Retinal pigment epithelial cell (primary cell): ENCODE measurements at regions not wholly inside any gene's neighbourhood (a gene's known extent, or its start where the extent isn't known, plus 50 kb on each side); places are given as distances from the start of the nearest gene placed in this dataset.
"Not testable (repeated sequence)": the region's sequence is repeated elsewhere in the genome, so short reads cannot be mapped to it uniquely, and the experiment has no call there.

Source experiments
- DNase-seq: peaks from one replicate; pipeline ENCODE4 v3.0.0-alpha.2; 2010; ENCODE audit warnings: low read depth
- H3K4me3 ChIP-seq: 2 replicates; pipeline ENCODE4 v1.5.1; 2011; ENCODE audit warnings: mild to moderate bottlenecking, low read length, control low read depth, moderate library complexity
- TF ChIP-seq, protein P1 (sequence below): conservative IDR thresholded peaks from 2 replicates; pipeline ENCODE4 v1.5.1; 2011; ENCODE audit warnings: low read depth, low read length, control low read depth, inconsistent platforms

DNA sequence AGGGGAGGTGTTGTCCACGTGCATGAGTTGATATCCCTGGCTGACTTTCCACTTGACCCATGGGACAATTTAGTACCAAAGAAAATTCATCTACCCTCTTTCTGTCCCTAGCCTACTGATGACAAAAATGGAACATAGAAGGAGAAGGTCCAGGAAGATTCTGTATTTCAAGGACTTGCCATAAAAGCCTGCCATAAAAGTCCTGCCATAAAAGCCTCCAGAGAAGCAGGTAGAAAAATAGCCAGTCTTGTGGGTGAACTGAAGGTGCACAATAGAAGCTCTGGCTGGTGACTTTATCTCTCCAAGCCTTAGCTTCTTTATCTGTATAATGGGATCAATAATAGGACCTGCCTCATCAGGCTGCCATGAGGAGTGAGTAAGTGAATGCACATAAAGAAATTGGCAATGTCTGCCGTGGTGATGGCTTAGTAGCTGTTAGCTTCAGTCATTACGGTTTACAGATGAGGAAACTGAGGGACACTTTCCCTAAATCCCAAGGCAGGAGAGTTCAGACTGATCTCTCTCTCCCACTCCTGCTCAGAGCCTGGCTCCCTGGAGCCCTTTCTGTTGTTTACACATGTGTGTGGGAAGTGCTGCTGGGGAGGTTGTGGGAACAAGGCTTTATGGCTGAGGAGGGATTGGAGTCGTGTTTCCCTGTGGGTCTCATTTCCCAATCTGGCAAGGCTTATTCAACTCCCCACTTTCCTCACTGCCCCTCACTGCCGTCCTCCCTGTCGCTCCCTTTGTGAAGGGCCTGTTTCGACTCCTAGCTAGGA lies 101.5 kb downstream of the TRIM43 start:
- DNase-seq, H3K4me3 ChIP-seq: not testable (repeated sequence)

DNA sequence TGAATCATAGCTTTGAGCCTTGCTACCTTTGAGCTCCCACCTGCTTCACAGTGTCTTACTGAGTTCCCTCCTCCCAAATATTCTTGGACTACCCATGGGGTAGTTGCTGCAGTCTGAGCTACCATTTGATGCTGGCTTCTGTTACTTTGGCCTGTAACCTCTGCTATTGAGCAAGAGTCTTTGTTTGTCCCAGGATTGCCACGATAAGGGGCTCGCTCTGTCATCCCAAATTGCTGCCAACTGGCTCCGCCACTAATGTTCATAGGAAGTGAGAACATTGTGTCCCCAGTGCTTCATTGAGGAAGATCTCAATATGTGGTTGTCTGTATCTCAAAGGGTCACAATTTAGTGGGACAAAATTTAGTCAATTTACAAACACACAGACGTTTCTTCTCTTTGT lies 103.8 kb downstream of the TRIM43 start:
- H3K4me3 ChIP-seq: no peak overlapping the region
- no peak for DNase-seq
- TF ChIP-seq, protein P1, sequence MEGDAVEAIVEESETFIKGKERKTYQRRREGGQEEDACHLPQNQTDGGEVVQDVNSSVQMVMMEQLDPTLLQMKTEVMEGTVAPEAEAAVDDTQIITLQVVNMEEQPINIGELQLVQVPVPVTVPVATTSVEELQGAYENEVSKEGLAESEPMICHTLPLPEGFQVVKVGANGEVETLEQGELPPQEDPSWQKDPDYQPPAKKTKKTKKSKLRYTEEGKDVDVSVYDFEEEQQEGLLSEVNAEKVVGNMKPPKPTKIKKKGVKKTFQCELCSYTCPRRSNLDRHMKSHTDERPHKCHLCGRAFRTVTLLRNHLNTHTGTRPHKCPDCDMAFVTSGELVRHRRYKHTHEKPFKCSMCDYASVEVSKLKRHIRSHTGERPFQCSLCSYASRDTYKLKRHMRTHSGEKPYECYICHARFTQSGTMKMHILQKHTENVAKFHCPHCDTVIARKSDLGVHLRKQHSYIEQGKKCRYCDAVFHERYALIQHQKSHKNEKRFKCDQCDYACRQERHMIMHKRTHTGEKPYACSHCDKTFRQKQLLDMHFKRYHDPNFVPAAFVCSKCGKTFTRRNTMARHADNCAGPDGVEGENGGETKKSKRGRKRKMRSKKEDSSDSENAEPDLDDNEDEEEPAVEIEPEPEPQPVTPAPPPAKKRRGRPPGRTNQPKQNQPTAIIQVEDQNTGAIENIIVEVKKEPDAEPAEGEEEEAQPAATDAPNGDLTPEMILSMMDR: no peak

DNA sequence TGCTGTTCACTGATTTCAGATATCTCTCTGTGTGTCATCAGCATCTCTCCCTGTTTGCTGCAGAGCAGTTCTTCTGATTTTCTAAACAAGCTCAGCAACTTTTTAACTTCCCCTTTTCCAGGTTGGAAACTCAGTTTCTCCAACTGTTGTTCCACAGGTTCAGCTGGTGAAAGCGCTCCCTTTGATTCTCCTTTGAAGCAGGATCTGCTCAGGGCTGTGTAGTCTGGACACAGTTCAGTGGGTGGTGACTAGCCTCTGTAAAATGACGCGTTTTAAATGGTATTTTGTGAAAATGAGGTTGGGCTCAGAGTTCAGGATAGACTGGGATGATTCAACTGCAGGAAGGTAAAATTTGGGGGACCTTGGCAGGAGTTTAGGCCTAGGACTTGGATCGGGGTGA lies 106.3 kb downstream of the TRIM43 start:
- TF ChIP-seq, protein P1: no peak
- no peak for DNase-seq
- no peak overlapping the region for H3K4me3 ChIP-seq

DNA sequence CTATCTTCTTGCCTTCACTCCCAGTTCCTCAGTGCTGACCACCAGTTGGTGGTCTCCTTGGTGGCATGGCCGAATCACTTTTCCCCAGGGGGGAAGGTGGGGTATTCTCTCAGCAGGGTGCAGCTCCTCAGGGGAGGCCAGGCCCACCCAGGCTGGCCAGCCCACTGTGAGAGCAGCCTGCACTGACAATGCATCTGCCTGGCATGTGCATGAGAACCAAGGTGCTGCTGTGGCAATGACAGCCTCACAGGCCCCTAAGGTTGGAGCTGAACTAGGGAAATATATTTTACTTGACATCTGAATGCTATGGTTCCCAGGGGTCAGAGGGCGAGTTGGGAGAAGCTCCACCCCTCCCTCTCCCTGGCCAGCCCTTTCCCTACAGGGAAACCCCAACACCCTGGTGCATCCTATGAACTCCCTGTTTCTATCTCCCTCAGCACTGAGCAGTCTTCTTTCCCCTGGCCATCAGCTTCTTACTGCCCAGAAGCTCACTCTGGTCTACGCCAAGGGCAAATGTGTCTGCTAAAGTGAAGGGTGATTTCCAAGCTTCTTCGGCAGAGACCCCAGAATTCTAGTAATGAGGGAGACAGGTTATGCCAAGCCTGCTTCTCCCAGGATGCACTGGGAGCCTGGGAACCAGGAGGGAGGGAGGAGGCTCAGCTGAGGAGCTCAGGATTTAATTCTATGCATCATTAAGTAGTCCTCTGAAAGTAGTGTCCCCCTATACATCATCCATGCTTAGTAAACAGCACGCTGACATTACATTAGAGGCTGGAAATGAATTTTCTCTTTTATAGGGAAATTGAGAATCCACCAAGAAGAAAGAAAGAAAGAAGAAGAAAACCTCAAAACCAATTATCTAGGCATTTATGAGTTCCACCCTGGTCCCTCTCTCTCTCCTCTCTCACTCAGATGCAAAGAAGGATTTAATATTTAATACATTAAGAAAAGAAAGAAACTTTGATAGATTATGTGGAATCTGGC lies 107.7 kb downstream of the TRIM43 start:
- DNase-seq, H3K4me3 ChIP-seq: not testable (repeated sequence)

DNA sequence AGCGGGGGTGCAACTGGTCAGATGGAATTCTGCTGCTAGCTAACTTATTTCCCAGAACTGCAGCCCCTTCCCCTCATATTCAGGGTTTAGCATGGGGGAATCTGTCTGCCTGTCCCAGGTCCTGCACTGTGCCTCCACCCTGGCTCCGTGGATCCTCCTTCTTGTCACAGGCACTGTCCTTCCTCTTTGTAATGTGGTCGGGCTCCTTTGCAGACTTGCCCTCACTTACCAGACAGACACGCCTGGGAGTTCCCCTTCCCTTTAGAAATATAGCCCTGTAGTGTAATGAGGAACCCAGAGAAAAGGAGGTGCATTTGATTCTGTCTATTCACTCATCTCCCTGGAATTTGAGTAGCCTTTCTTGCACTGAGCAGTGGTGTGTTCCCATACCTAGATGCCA lies 108.7 kb downstream of the TRIM43 start:
- no peak for DNase-seq
- TF ChIP-seq, protein P1: no peak
- no peak overlapping the region for H3K4me3 ChIP-seq

DNA sequence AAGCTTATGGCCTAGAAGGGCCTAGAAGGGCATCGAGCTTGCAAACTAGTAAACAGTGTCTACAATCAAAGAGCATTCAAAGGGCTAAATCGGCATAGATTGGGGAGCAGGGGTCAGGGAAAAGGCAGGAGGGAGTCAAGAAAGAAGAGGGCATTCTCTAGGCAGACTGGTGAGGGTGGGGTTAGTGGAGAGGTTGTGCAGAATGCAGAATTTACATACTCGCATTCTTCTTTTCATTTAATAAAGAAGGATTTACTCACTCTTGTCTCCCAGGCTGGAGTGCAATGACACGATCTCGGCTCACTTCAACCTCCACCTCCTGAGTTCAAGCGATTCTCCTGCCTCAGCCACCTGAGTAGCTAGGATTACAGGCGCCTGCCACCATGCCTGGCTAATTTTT lies 110.7 kb downstream of the TRIM43 start:
- TF ChIP-seq, protein P1: no peak
- no peak for DNase-seq
- no peak overlapping the region for H3K4me3 ChIP-seq

DNA sequence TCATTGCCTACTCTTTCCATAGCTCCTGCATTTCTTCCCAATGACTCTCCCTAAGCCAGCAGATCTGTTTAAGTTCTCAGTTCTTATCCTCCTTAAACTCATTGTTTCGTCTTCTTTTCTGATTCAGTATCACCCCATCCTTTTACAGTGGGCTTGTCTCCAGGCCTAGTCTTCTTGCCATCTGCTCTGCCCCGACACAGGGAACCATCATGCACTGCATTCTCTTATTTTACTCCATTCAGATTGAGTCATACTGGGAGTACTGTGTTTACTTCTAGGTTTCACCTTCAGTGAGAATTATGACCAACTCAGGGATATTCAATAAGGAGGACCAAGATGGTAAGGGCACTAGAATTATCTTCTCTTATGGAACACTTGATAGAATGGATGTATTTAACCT lies 115.4 kb downstream of the TRIM43 start:
- DNase-seq, H3K4me3 ChIP-seq: not testable (repeated sequence)

DNA sequence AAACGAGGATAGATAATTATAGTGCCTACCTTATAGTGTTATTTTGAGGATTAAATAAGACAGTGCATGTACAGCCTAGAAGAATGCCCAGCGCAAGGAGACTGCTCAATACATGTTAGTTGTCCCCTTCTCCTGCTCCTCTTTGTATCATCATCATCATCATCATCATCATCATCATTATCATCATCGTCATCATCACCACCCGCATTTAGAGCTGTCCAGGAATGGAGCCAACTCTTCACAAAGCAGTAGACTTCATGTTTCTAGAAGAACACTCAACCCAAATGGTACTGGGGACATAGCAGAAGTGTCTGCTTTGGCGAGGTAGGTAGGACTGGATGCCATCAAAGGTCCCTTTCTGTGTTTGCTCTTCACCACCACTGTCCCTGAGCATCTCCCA lies 116.0 kb downstream of the TRIM43 start:
- no peak for DNase-seq
- H3K4me3 ChIP-seq: no peak overlapping the region
- TF ChIP-seq, protein P1: no peak
